HG03280 (cell line): ENCODE measurements at regions not wholly inside any gene's neighbourhood (a gene's known extent, or its start where the extent isn't known, plus 50 kb on each side); places are given as distances from the start of the nearest gene placed in this dataset.
"Not testable (repeated sequence)": the region's sequence is repeated elsewhere in the genome, so short reads cannot be mapped to it uniquely, and the experiment has no call there.

Experiments used
- ATAC-seq: cut with Tn5 transposase; IDR thresholded peaks from one replicate; pipeline ENCODE4 v1.9.1; 2021; ENCODE audit warnings: mild to moderate bottlenecking, moderate library complexity; ENCODE audit not compliant: unreplicated experiment

DNA sequence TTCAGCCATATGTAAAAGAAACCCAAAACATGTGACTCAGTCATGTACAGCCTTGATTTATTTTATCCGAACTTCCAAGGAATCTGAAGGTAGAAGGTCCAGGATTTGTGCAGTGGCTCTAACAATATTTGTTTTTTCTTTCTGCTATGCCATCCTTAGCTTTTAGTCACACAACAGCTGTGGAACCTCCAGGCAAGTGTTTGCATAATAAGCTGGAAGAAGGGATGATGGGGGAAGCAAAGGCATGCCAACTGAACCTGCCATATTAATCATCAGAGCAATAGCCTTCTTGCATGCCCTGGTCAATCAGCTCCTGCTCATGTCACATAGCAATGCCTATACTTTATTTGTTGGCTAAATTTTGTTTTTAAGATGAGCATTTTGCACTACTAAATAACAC is 444.7 kb upstream of the ARPP21 start:
- no peak for ATAC-seq

- no peak for ATAC-seq
Observed at GRCh38 chr3:35198857-35199256, 440.5 kb upstream of the ARPP21 start.

DNA sequence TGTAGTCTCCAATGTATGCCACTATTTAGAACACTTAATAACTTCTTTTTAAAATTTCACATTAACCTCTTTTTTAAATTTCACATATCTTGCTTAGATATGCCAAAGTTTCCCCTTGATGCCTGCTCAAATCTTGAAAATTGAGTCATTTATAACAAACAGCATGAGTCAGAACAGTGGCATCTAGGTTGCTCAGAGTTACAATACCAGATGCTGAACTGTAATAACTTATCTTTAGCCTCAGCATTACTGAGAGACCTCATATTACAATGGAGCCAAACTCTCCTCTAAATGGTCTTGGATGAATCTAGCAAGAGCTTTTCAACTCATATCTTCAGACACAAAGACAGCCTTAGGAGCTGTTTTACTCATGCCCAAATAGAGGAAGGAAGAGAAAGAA is 439.3 kb upstream of the ARPP21 start:
- ATAC-seq, result no peak

- ATAC-seq, result no peak
Observed at GRCh38 chr3:35201211-35201610, 438.1 kb upstream of the ARPP21 start.

DNA sequence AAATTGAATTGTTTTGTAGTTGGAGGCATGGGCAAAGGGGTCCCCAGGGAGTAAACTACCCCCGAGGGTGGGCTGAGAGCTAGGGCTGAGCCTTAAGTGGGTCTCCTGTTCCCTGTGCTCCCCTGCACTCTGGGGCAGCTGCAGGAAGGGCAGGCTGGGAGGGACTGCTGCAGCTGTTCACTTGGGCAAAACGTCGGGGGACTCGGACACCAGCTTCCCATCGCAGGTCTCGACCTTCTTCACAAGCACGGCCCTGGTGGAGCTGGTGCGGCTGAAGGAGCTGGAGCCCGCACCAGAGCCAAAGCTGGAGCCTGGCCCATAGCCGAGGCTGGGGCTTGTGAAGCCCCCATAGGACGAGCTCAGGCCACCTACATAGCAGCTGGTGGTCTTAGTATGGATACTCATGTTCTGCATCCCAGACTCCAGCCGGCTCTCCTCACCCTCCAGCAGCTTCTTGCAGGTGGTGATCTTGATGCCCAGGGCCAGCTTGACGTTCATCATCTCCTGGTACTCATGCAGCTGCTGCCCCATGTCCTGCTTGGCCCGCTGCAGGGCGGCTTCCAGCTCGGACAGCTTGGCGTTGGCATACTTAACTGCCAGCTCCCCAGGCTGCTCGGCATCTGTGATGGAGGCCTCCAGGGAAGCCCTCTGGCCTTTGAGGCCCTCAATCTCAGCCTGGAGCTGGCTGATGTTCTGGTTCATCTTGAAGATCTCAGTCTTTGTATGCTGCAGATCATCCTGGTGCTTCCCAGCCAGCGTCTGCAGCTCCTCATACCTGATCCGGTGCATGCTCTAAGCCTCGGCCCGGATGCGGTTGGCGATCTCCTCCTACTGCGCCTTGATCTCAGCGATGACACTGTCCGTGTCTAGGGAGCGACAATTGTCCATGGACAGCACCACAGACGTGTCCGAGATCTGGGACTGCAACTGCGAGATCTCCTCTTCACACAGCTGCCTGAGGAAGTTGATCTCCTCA is 423.5 kb upstream of the ARPP21 start:
- no peak for ATAC-seq

DNA sequence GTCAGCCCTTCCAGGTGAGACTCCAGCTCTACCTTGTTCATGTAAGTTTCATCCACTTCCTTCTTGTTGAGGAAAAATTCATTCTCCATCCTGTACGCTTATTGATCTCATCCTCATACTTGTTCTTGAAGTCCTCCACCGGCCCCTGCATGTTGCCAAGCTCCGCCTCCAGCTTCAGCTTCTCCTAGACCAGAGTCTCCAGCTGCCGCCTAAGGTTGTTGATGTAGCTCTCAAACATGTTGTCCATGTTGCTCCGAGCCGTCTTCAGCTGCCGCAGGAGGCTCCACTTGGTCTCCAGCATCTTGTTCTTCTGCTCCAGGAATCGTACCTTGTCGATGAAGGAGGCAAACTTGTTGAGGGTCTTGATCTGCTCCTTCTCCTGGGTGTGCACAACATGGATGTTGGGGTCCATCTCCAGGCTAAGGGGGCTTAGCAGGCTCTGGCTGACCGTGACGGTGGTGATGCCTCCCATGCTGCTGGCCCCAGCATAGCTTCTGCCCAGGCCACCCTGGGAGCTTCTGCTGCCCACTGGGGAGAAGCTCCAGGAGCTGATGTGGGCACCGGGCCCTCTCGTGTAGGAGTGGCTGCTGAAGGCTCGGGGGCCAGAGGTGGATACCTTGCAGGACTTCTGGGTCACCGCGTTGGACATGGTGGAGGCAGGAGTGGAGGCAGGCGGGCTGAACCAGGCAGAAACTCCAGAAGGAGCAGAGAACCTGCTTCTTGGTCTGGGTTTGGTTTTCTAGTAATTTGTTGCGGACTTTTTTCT is 422.6 kb upstream of the ARPP21 start:
- ATAC-seq, result no peak

- no peak for ATAC-seq
Observed at GRCh38 chr3:35223632-35224394, 415.5 kb upstream of the ARPP21 start.

- ATAC-seq, result no peak
Observed at GRCh38 chr3:35224565-35225295, 414.6 kb upstream of the ARPP21 start.

DNA sequence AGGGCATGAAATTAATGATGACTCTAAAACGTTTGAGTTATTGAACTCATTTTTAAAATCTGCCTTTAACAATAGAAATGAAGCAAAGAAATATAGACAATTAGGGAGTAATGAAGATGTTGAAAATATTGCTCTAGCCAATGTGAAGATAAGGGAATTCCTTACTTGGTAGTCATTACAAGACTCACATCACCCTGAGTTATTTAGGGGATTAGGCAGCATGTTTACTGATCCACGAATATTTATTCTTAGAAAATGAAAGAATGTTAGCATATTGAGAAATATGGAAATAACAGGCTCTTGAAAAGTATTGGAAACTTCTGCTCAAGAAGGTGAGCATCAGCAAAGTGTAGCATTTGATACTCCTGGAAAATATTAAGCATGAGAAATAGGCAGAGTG is 398.1 kb upstream of the ARPP21 start:
- no peak for ATAC-seq

DNA sequence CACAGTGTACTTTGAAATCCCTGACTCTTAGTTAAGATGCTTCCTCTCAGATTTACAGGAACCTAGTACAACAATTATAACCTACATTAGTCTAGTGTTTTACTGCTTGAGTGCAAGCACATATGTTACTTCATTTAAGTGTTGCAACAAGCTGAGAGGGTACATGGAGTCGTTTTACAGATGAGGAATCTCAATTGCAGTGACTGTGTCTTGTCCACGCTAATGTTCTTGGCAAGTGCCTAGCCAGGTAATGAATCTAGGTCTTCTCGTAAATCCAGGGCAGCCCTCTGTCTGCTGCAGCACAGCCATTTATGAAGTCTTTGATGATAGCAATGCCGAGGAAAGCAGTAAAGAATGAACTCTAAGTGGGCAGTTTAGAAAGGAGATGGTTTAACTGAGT is 384.4 kb upstream of the ARPP21 start:
- no peak for ATAC-seq

- no peak for ATAC-seq
Observed at GRCh38 chr3:35257641-35258040, 381.7 kb upstream of the ARPP21 start.

- ATAC-seq, result no peak
Observed at GRCh38 chr3:35262406-35262805, 376.9 kb upstream of the ARPP21 start.

GRCh38 chr3:35263477-35263876 is 375.8 kb upstream of the ARPP21 start:
- no peak for ATAC-seq

DNA sequence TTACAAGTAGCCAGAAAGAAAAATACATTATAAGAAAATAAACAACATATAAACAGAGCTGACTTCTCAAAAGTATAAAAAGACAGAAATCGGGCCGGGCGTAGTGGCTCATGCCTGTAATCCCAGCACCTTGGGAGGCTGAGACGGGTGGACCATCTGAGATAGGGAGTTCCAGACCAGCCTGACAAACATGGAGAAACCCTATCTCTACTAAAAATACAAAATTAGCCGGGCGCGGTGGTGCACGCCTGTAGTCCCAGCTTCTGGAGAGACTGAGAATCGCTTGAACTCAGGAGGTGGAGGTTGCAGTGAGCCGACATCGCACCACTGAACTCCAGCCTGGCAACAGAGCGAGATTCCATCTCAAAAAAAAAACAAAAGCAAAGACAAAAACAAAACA is 373.3 kb upstream of the ARPP21 start:
- ATAC-seq, result not testable (repeated sequence)

DNA sequence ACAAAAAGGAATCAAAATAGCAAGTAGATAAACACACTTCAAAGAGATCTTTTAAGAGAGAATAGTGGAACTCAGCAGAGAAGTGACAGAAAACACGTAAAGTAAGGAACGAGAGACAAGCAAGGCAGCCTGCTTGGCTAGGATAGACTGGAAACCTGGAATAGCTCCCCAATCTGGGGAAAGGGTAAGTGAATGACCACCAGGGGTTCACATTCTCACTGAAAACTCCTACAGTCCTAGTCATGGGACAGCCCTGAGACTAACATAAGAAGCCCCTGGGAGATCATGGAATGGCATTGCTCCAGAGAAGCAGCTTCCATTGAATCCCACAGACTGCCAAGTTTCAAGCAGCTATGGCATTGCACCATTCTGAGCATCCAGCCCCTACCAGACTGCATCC is 363.6 kb upstream of the ARPP21 start:
- ATAC-seq, result no peak

DNA sequence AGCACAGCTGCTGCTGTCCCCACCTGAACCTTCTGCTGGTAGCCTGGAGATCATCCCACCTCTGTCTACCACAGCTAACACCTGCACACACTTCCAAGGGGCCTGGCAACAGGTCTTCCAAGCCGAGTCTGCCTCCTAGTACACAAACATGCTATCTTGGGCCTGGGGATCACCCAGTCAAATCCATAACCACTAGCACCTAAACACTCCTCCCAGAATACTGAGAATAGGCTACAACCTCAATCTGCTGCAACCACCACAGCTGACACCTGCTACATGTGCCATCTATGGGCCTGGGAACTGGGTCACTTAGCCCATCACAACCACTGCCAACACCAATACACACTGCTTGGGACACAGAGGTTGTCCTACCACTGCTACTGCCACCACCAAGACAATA is 362.8 kb upstream of the ARPP21 start:
- no peak for ATAC-seq

GRCh38 chr3:35291471-35292236 is 347.7 kb upstream of the ARPP21 start:
- no peak for ATAC-seq

DNA sequence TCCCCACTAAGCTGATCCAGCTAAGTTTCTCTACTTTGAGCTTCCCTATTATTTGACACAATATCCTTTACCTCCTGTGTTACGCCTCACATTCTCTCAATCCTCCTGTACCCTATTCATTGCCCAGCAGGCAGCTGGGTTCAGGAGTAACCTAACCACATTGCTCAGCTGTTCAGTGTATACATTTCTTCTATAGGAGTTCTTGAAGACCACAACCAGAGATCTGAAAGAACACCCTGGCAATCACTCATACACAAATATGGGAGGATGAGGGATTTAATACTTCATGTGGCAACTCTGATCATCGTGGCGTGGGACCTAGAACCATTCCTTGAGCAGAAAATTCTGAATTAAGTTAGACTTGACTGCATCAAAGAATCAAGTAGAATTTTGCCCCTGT is 346.8 kb upstream of the ARPP21 start:
- no peak for ATAC-seq

GRCh38 chr3:35295906-35296305 is 343.4 kb upstream of the ARPP21 start:
- no peak for ATAC-seq

- no peak for ATAC-seq
Observed at GRCh38 chr3:35296533-35296932, 342.8 kb upstream of the ARPP21 start.
